IMR-90 (cell line): ENCODE measurements at regions not wholly inside any gene's neighbourhood (a gene's known extent, or its start where the extent isn't known, plus 50 kb on each side); places are given as distances from the start of the nearest gene placed in this dataset.

ENCODE experiments used
- ATAC-seq: fragments of 200-7000 bp; cut with Tn5 transposase; 2 replicates; pipeline ENCODE4 v1.9.1; 2020; ENCODE audit warnings: low read depth, mild to moderate bottlenecking, moderate library complexity
- BruUV-seq: library from RNA; stranded (reverse); fragments of 400-500 nt; replicated peaks from 2 replicates; lab custom pipeline; 2021; lab: Mats Ljungman, UMichigan
- CTCF ChIA-PET: fragments of 300-600 bp; formaldehyde crosslinking; extraction: SDS; loops from one replicate; lab custom pipeline; 2021; ENCODE audit warnings: antibody characterized with exemption; lab: Yijun Ruan, JAX
- POLR2A ChIA-PET: fragments of 300-600 bp; sonication (Branson Sonifier 250); formaldehyde crosslinking; loops from one replicate; lab custom pipeline; 2022; ENCODE audit warnings: antibody characterized with exemption; ENCODE audit not compliant: unreplicated experiment; lab: Charles Lee
- DNase-seq: peaks from one replicate; pipeline ENCODE4 v3.0.0; 2013
- H2AFZ ChIP-seq: replicated peaks from 2 replicates; pipeline ENCODE3; 2013; ENCODE audit warnings: low read length, mild to moderate bottlenecking; ENCODE audit not compliant: poor library complexity
- H2AK5ac ChIP-seq: 2 replicates; pipeline ENCODE4 v1.6.1; 2013; ENCODE audit warnings: low read depth, low read length, inconsistent platforms
- H2AK9ac ChIP-seq: replicated peaks from 2 replicates; pipeline ENCODE3; 2013; ENCODE audit warnings: mild to moderate bottlenecking, low read depth, low read length, moderate library complexity; ENCODE audit not compliant: poor library complexity
- H2BK120ac ChIP-seq: 2 replicates; pipeline ENCODE4 v1.6.1; 2013; ENCODE audit warnings: low read depth, low read length, inconsistent platforms
- H2BK15ac ChIP-seq: 3 replicates; pipeline ENCODE4 v1.6.1; 2013; ENCODE audit warnings: low read depth, low read length, inconsistent platforms
- H2BK20ac ChIP-seq: 2 replicates; pipeline ENCODE4 v1.6.1; 2013; ENCODE audit warnings: low read depth, mild to moderate bottlenecking, inconsistent platforms, low read length, moderate library complexity
- H2BK5ac ChIP-seq: 2 replicates; pipeline ENCODE4 v1.6.1; 2013; ENCODE audit warnings: mild to moderate bottlenecking, low read depth, low read length, inconsistent platforms; ENCODE audit not compliant: poor library complexity, severe bottlenecking
- H3K14ac ChIP-seq: replicated peaks from 2 replicates; pipeline ENCODE4 v1.6.1; 2013; ENCODE audit warnings: low read depth, low read length, inconsistent platforms
- H3K18ac ChIP-seq: 2 replicates; pipeline ENCODE4 v1.6.1; 2013; ENCODE audit warnings: low read depth, low read length, control low read depth
- H3K23ac ChIP-seq: 2 replicates; pipeline ENCODE4 v1.6.1; 2013; ENCODE audit warnings: low read depth, low read length, inconsistent platforms
- H3K27ac ChIP-seq: 2 replicates; pipeline ENCODE4 v1.5.1; 2013; ENCODE audit warnings: mild to moderate bottlenecking, control low read depth, low read length; ENCODE audit not compliant: insufficient read depth
- H3K27me3 ChIP-seq: 2 replicates; pipeline ENCODE4 v1.6.1; 2013; ENCODE audit warnings: low read length; ENCODE audit not compliant: control insufficient read depth, insufficient read depth
- H3K36me3 ChIP-seq: 2 replicates; pipeline ENCODE4 v1.6.1; 2013; ENCODE audit warnings: low read length, mixed read lengths; ENCODE audit not compliant: control insufficient read depth, insufficient read depth
- H3K4ac ChIP-seq: 2 replicates; pipeline ENCODE4 v1.6.1; 2013; ENCODE audit warnings: low read depth, low read length, inconsistent platforms
- H3K4me1 ChIP-seq: 2 replicates; pipeline ENCODE4 v1.6.1; 2013; ENCODE audit warnings: low read length, mixed read lengths; ENCODE audit not compliant: control insufficient read depth, insufficient read depth
- H3K4me2 ChIP-seq: 2 replicates; pipeline ENCODE4 v1.6.1; 2013; ENCODE audit warnings: low read depth, mild to moderate bottlenecking, control low read depth, low read length, moderate library complexity
- H3K4me3 ChIP-seq: 2 replicates; pipeline ENCODE4 v1.5.1; 2013; ENCODE audit warnings: low read depth, mild to moderate bottlenecking, control low read depth, low read length, moderate library complexity; ENCODE audit not compliant: insufficient read depth
- H3K56ac ChIP-seq: 2 replicates; pipeline ENCODE4 v1.6.1; 2013; ENCODE audit warnings: low read length, inconsistent platforms; ENCODE audit not compliant: insufficient read depth; ENCODE audit errors: extremely low read depth
- H3K79me1 ChIP-seq, 2 experiments: 2 replicates each; pipeline ENCODE4 v1.6.1; 2013; ENCODE audit warnings: low read length in 2 of 2, inconsistent platforms in 1 of 2, low read depth in 1 of 2
- H3K9ac ChIP-seq: 2 replicates; pipeline ENCODE4 v1.6.1; 2013; ENCODE audit warnings: low read depth, low read length, control low read depth
- H3K9me1 ChIP-seq: 2 replicates; pipeline ENCODE4 v1.6.1; 2013; ENCODE audit warnings: low read length, inconsistent platforms; ENCODE audit not compliant: insufficient read depth
- H3K9me3 ChIP-seq: 2 replicates; pipeline ENCODE4 v1.6.1; 2013; ENCODE audit warnings: low read length; ENCODE audit not compliant: control insufficient read depth, insufficient read depth
- H4K20me1 ChIP-seq: 2 replicates; pipeline ENCODE4 v1.6.1; 2013; ENCODE audit warnings: low read length, inconsistent platforms; ENCODE audit not compliant: insufficient read depth
- H4K5ac ChIP-seq: 2 replicates; pipeline ENCODE4 v1.6.1; 2013; ENCODE audit warnings: mild to moderate bottlenecking, low read depth, low read length, control low read depth
- H4K8ac ChIP-seq, 2 experiments: 2 replicates each; pipeline ENCODE4 v1.6.1; 2013; ENCODE audit warnings: low read depth in 2 of 2, low read length in 2 of 2, control low read depth in 1 of 2, inconsistent platforms in 1 of 2
- H4K91ac ChIP-seq: 2 replicates; pipeline ENCODE4 v1.6.1; 2013; ENCODE audit warnings: low read depth, low read length, inconsistent platforms; ENCODE audit not compliant: insufficient read depth
- BHLHE40 ChIP-seq: fragments of 150-350 bp; IDR thresholded peaks from 2 replicates; pipeline ENCODE4 v1.6.1; 2016; ENCODE audit warnings: mild to moderate bottlenecking, low read depth, low read length
- CEBPB ChIP-seq: IDR thresholded peaks from 2 replicates; pipeline ENCODE4 v1.6.1; 2012; ENCODE audit warnings: low read depth, low read length, improper control_type of control experiment
- CTCF ChIP-seq: conservative IDR thresholded peaks from 2 replicates; pipeline ENCODE4 v1.5.1; 2012; ENCODE audit warnings: mild to moderate bottlenecking, low read depth, low read length, improper control_type of control experiment
- MAFK ChIP-seq: IDR thresholded peaks from 2 replicates; pipeline ENCODE4 v1.6.1; 2012; ENCODE audit warnings: low read depth, low read length, improper control_type of control experiment
- MXI1 ChIP-seq: IDR thresholded peaks from 2 replicates; pipeline ENCODE4 v1.6.1; 2012; ENCODE audit warnings: low read depth, mild to moderate bottlenecking, low read length, moderate library complexity, borderline replicate concordance
- NFE2L2 ChIP-seq: fragments of 150-350 bp; IDR thresholded peaks from 2 replicates; pipeline ENCODE4 v1.6.1; 2016; ENCODE audit warnings: low read depth, mild to moderate bottlenecking, low read length
- POLR2A ChIP-seq: IDR thresholded peaks from 2 replicates; pipeline ENCODE4 v1.6.1; 2012; ENCODE audit warnings: mild to moderate bottlenecking, low read depth, low read length
- RAD21 ChIP-seq: IDR thresholded peaks from 2 replicates; pipeline ENCODE4 v1.6.1; 2012; ENCODE audit warnings: low read length, improper control_type of control experiment
- RFX5 ChIP-seq: IDR thresholded peaks from 2 replicates; pipeline ENCODE4 v1.8.0; 2012; ENCODE audit warnings: low read depth, mild to moderate bottlenecking, low read length, moderate library complexity
- SMC3 ChIP-seq: fragments of 150-350 bp; IDR thresholded peaks from 2 replicates; pipeline ENCODE4 v1.6.1; 2016; ENCODE audit warnings: low read depth, mild to moderate bottlenecking, antibody characterized with exemption, low read length, moderate library complexity
- WGBS, 2 experiments: methylation state at CpG; one replicate each; pipeline versions ENCODE4 v1.1.5 to v1.1.7; 2013; ENCODE audit warnings: missing lambda C conversion rate in 2 of 2; ENCODE audit not compliant: insufficient read length in 1 of 2; ENCODE audit errors: extremely low coverage in 2 of 2; 5-methylcytosine and 5-hydroxymethylcytosine counted together
- dilution Hi-C: fragments of 300-500 bp; cut with HindIII; formaldehyde crosslinking; loops from one replicate; pipeline ENCODE4 v1.14.3; 2018; ENCODE audit warnings: low sequenced_read_pairs; ENCODE audit not compliant: unreplicated experiment
- in situ Hi-C: fragments of 300-500 bp; cut with MboI; formaldehyde crosslinking; loops from 3 replicates; pipeline ENCODE4 v1.14.3; 2019; ENCODE audit warnings: low sequenced_read_pairs, inconsistent platforms, mixed read lengths
- intact Hi-C: fragments of 100-400 bp; cut with micrococcal nuclease; formaldehyde crosslinking; loops from 2 replicates; pipeline ENCODE4 v1.10.0; 2022

- Histone ChIP-seq H3K9me1 (no peaks in the 10 kb centered on the region), H2AFZ (no peak overlapping the region), H2BK120ac (no peak overlapping the region), H3K4me1 (no peaks in the 10 kb centered on the region), H3K9me3 (peaks cover 7% of the 10 kb centered on the region; the same call in 1 of the 2 replicates), H2BK5ac (no peak overlapping the region), H3K56ac (no peak overlapping the region), H3K36me3 (no peaks in the 10 kb centered on the region), H3K4me2 (no peak overlapping the region), H4K8ac (no peak overlapping the region), H2BK20ac (no peak overlapping the region), H4K5ac (no peak overlapping the region), H3K14ac (no peak overlapping the region), H3K27me3 (no peaks in the 10 kb centered on the region), H4K20me1 (no peaks in the 10 kb centered on the region), H3K18ac (no peak overlapping the region), H2AK5ac (no peak overlapping the region), H3K27ac (no peak overlapping the region), H2AK9ac (no peak overlapping the region), H3K4ac (no peak overlapping the region), H3K79me1 (no peaks in the 10 kb centered on the region), H3K9ac (no peak overlapping the region), H3K23ac (no peak overlapping the region), H3K4me3 (no peak overlapping the region), H4K91ac (no peak overlapping the region), H2BK15ac (no peak overlapping the region)
- ChIA-PET CTCF (no interaction called here), POLR2A (no interaction called here)
- no TSS peak for BruUV-seq
- dilution Hi-C loops: no loop called here
- no CpG with 5 or more reads among the region's 5 CpGs for WGBS, 2 experiments
- in situ Hi-C loops: no loop called here
- DNase-seq (no peak), ATAC-seq (no peak)
- intact Hi-C loops: no loop called here
- TF ChIP-seq RFX5 (no peak), CTCF (no peak), MAFK (no peak), BHLHE40 (no peak), MXI1 (no peak), POLR2A (no peak), RAD21 (no peak), SMC3 (no peak), CEBPB (no peak), NFE2L2 (no peak)
Observed at GRCh38 chr10:129165076-129165720, 301.8 kb upstream of the MGMT start.
